ENCODE measurements at regions not wholly inside any gene's neighbourhood (a gene's known extent, or its start where the extent isn't known, plus 50 kb on each side); places are given as distances from the start of the nearest gene placed in this dataset.
"Not testable (repeated sequence)": the region's sequence is repeated elsewhere in the genome, so short reads cannot be mapped to it uniquely, and the experiment has no call there.

DNA sequence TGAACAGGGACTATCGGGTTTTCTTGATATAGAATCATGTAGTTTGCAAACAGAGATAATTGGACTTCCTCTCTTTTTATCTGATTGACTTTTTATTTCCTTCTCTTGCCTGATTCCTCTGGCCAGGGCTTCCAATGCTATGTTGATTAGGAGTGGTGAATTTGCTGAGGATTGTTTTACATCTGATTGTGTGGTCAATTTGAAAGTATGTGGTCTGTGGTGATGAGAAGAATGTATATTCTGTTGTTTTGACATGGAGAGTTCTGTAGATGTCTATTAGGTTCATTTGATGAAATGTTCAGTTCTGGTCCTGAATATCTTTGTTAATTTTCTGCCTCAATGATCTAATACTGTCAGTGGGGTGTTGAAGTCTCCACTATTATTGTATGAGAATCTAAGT is 713.2 kb upstream of the CCDC179 start:
- DNase-seq, result no peak

DNA sequence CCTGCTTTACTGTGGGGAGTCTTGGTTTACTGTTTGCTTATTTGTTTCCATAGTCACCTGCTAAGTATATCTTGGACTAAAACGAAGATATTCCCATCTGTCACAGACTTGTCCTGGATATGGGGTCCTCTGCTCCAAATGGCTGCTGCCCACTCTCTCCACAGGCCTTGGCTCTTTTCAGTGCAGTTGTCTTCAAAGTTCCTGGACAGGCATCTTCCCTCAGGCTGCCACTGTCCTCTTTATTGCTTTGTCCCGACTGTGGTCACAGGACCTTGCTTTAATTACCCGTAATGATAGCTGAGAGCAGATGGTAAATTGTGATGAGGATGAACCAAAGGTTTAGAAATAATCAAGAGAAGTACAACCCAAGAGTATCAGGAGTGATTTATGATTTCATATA is 713.9 kb upstream of the CCDC179 start:
- DNase-seq, result no peak

DNA sequence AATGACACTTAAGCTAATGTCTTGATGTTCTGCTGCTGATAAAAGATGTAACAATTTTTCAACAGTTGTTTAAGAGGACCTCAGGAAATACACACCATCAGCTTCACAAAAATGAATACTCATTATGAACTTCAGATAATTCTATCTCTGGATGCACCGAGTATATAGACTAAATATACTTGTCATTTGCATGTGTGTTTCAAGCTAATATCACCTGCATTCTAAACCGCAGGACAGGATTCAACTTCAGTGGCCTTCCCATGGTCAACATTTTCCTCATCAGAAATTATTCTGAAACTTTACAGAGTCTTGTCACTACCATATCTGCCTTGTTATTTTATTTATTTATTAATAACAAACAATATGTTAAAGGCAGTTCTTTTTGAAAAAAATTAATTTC is 717.0 kb upstream of the CCDC179 start:
- DNase-seq, result no peak

DNA sequence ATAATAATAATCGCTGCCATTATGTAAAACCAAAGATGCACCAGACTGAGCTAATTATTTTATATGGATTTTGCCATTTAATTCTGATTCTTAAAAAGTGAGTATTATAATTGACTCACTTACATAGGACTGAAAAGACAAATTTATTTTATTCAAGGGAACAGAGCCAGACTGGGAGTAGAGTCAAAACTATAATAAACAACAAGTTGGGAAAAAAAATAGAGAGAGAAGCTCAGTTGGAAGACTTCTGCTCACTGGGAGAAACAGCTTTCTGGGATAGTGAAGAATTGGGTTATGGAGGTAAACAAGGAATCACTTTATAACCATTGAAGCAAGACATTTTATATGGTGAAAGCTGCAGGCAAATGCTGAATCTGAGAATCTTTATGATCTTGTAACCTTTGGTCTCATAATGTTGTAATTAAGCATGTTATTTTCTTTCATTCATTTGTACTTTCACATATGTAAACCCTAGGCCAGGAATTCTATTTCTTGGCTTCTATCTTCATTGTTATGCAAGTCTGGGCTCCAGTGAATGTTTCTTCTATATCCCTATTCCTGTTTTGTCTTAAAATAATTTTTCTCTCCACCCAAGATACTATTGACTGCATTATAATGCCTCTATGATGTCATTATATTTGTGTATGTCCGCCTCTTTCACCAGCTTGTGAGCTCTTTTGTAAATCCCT is 725.3 kb upstream of the CCDC179 start:
- DNase-seq, result no peak

GRCh38 chr11:23586173-23586572 is 725.9 kb upstream of the CCDC179 start:
- DNase-seq, result no peak

- DNase-seq, result no peak
Measured at GRCh38 chr11:23590596-23591308, 730.5 kb upstream of the CCDC179 start.

DNA sequence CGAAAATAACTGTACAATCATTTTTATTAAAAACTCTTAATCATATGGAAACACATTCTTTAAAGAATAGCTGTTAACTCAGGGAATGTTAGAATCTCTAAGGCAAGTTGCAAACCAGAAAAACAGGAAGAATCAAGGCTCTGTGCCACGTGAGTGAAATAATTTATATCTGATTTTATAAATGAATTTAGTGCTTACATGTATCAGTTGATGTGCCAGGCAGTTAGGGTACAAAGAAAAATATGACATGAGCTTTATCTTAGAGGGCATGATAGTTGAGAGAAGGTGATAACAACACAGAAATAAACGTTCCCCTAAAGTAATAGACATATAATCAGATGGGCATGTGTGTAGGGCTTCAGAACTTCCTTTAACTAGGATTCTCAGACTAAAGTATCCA is 734.5 kb upstream of the CCDC179 start:
- no peak for DNase-seq

DNA sequence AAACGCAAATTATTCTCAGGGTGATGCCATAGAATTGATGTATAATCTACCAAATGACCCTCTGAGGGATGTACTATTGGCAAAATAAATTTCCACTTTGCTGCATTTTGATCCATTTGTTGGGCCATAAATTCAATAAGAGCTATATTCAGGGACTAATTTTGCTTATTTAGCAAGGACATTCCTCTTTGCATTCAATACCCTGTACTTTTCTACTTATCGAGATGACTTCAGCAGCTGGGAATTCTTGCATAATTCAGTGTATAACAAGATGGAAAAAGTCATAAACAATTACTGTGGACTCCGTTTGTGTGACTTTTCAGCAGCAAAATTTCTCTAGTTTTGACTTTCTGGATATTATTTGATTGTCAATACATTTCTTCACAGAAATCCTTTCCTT is 744.7 kb upstream of the CCDC179 start:
- no peak for DNase-seq

GRCh38 chr11:23606191-23606590 is 745.9 kb upstream of the CCDC179 start:
- no peak for DNase-seq

DNA sequence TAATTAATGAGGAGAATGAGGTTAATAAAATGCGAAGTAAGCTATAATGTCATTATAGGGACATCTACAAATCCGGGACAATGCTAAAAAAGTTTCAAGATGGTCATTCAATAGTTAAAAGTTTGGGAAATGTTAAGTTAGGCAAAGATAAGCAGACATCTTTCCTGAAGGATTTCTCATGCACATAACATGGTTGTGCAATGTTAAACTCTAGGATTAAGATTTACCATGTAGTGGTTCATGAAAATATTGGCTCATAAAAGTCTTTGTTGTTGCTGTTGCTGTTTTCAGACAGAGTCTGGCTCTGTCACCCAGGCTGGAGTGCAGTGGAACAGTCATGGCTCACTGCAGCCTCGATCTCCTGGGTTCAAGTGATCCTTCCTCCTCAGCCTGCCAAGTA is 751.5 kb upstream of the CCDC179 start:
- no peak for DNase-seq

- no peak for DNase-seq
Measured at GRCh38 chr11:23620617-23621016, 760.3 kb upstream of the CCDC179 start.

DNA sequence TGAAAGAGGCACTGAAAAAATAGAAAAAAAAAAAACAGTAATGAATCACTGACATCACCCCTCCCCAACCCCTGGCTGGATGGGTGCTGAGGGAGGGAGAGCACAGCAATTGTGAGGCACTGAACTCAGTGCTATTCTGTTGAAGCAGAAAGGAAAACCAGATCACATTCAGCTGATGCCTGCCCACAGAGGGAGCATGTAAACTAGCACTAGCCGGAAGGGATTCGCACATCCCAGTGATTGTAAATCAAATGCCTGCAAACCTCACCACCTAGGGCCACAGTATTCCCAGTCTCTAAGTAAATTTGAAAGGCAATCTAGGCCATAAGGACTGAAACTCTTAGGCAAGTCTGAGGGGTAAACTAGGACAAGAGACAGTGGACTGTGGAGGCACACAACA is 772.0 kb upstream of the CCDC179 start:
- no peak for DNase-seq

DNA sequence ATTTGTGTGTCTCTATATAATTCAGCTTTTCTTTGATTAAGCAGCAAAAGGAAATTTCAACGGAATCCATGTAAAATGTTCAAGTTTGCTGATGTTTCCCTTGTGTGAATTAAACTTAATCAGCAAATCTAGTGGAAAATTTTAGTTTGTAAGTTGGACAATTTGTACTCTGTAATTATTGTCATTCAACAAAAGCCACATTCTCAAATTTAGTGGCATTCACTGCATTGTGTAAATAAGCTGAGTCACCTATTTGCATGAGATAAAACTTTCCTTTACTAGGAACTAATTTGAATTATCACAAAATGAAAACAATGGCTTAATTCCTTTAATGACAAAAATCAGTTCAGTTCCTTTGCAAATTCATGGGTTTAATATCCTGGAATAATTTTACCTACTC is 784.2 kb upstream of the CCDC179 start:
- no peak for DNase-seq

DNA sequence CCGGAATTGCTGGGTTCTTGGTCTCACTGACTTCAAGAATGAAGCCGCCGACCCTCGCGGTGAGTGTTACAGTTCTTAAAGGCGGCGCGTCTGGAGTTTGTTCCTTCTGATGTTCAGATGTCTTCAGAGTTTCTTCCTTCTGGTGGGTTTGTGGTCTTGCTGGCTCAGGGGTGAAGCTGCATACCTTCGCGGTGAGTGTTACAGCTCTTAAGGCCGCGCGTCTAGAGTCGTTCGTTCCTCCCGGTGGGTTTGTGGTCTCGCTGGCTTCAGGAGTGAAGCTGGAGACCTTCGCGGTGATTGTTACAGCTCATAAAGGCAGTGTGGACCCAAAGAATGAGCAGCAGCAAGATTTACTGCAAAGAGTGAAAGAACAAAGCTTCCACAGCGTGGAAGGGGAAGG is 792.1 kb upstream of the CCDC179 start:
- not testable (repeated sequence) for DNase-seq

DNA sequence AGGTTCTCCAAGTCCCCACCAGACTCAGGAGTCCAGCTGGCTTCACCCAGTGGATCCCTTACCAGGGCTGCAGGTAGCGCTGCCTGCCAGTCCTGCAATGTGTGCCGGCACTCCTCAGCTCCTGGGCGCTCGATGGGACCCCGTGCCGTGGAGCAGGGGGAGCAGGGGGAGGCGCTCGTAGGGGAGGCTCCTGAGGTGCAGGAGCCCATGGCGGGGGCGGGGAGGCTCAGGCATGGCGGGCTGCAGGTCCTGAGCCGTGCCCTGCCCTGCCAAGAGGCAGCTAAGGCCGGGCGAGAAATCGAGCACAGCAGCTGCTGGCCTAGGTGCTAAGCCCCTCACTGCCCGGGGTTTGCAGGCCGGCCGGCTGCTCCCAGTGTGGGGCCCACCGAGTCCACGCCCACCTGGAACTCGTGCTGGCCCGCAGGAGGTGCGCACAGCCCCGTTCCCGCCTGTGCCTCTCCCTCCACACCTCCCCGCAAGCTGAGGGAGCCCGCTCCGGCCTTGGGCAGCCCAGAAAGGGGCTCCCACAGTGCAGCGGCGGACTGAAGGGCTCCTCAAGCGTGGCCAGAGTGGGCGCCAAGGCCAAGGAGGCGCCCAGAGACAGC is 792.9 kb upstream of the CCDC179 start:
- DNase-seq, result no peak

- DNase-seq, result no peak
Measured at GRCh38 chr11:23668324-23668723, 808.0 kb upstream of the CCDC179 start.

DNA sequence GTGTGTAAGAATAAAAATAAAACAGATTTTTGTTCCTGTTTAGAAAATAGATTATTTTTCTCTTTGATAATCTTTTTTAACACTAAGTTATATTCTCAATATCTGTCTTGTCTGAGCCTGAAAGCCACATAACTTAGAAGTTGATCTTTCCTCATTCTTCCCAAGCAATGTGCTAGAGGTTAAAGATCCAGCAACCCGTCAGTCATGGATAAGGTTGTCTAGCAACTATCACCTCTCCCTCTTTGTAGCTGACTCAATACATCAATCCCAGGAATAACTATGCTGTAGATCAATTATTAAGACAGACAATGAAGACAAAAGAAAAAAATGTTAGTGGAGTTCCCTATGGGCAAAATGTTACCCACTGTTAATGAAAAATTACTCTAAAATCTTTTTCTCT is 813.1 kb upstream of the CCDC179 start:
- no peak for DNase-seq

- DNase-seq, result no peak
Measured at GRCh38 chr11:23674866-23675265, 814.6 kb upstream of the CCDC179 start.

DNA sequence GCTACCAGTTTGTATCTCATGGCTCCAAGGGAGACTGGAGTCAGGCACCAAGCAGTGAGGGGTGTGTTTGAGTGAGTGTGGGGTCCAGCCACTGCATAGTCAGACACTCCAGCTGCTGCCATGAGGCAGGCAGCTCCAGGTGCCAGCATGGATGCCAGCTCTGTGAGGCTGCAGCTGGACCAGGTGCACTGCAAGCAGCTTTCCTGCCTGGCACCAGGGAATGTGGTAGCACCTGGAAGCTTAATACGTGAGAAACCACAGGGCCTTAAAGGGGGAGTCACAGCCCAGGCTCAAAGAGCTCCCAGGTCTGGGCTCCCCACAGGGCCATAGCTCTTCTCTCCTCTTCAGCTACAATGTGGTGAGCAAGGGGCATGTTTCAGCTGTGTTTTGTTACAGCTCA is 817.8 kb upstream of the LUZP2 start:
- DNase-seq, result no peak

DNA sequence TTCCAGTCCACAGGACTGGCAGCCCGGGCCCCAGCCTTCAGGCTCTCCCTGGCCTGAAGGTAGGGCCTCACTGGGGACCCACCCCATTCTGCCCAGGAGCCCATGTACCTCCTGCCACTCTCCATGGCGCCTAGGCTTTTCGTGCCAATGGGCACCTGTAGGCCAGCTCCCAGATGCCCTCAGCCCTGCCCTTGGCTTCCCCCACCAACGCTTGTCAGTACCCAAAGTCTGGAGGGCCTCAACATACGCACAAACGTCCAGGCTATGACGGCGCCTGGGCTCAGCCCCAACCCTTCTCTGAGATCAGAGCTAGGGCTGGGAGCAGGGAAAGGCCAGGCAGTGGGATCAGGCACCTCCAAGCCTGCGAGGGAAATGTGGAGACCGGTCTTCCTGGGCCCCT is 816.9 kb upstream of the LUZP2 start:
- no peak for DNase-seq

GRCh38 chr11:23680488-23681230 is 816.2 kb upstream of the LUZP2 start:
- no peak for DNase-seq

DNA sequence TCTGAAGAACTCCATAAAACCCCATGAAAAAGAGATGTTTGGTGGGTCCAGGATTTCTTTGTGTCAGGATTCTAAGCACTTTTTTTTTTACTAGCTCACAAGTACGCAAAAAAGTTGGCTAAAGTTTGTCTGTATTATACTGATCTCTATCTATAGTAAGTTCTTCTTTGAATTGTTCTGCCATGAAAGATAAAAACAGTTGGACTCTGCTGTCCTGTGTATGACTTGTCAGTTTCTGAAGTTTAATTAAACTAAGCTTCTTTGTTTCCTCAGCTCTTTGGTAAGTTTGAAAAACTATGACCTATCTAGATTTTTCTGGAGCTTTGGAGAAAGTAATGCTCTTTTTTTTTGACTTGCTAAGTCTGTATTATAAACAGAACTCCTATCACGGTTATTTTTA is 812.2 kb upstream of the LUZP2 start:
- no peak for DNase-seq

DNA sequence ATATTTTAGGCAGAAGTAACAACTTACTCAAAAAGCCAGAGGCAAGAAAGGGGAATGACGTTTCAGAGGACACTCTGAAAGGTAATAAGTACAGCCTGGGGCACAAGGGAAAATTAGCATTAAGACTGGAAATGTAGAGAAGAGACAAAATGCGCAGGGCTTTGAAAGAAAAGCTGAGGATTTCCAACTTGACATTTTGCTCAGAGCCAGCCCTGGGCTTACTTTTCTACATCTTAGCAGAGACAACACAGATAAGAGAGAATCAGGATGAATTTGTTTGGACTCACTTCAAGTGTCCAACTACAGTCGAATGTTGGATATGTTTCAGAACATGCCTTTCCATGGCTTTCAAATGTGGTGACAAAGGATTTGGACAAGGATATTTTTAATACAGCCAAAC is 808.9 kb upstream of the LUZP2 start:
- DNase-seq, result no peak

DNA sequence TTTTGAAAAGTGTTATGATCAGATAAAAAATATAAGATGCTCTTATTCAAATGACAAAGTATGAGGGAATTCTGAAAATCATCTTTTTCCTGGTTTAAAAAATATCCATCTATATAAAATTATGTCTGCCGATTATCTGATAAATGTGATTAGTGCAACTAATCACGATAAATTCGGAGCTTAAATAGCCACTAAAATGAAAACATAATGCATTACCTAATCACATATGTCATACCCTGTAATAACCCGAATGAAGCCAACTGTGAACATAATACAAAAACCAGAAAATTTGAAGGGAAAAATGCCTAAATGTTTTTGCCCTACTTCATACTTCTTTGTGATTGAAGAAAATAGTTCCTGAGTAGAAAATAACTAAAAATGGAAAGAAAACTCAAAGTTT is 808.4 kb upstream of the LUZP2 start:
- no peak for DNase-seq
